ENCODE measurements at regions not wholly inside any gene's neighbourhood (a gene's known extent, or its start where the extent isn't known, plus 50 kb on each side); places are given as distances from the start of the nearest gene placed in this dataset.

DNA sequence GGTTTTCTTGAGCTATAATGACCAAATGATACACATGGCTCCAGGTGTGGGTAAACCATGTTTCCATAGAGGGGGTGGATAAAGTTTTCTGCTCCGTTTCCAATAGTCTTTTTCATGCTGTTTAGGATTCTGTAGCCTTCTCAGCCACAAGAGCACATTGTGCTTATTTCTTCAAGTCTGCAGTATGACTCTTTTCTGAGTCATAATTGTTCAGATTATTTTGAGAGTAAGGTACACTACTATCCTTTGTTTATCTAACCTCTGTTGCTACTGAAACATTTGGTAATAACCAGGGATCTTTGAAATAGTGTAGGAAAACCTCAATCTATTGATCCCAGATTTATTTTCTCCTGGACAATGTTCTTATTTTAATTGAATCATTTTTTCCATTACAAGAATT, 247.9 kb upstream of the BMP2 start:
- H3K18ac ChIP-seq (ENCODE audit: extremely low read depth, low read length) = no peak overlapping the region
- 84% methylated on average over 1 of the region's 1 CpG; no CpG with 5 or more reads in 1 of the 2 experiments for WGBS, 2 experiments (ENCODE audit: extremely low coverage in 1 of 2, insufficient coverage in 1 of 2, insufficient read length in 1 of 2, insufficient replicate concordance in 2 of 2, low coverage in 1 of 2, low lambda C conversion rate in 2 of 2, missing lambda C conversion rate in 1 of 2)
- no peak overlapping the region for H3K27ac ChIP-seq (ENCODE audit: low read depth, low read length)
- H3K79me1 ChIP-seq (ENCODE audit: low read depth, low read length) = no peaks in the 10 kb centered on the region
- no peak overlapping the region for H2BK20ac ChIP-seq (ENCODE audit: low read length)
- H3K27me3 ChIP-seq (replicated peaks in 1 of 4; ENCODE audit: control insufficient read depth in 3 of 4, extremely low read depth in 1 of 4, insufficient read depth in 3 of 4, low read length in 3 of 4) = peaks cover 0 to 1% (median 0%) of the 10 kb centered on the region in 4 experiments; a peak in 1 of 7 replicates
- H3K9me3 ChIP-seq (ENCODE audit: insufficient read depth in 2 of 2, low read depth in 1 of 2, low read length in 1 of 2) = no peaks in the 10 kb centered on the region
- no peak overlapping the region for H2BK15ac ChIP-seq (ENCODE audit: low read length)
- no peaks in the 10 kb centered on the region for H4K20me1 ChIP-seq (replicated peaks in 1 of 2; ENCODE audit: control insufficient read depth in 1 of 2, insufficient read depth in 2 of 2, low read length in 2 of 2)
- H3K36me3 ChIP-seq (ENCODE audit: control insufficient read depth in 2 of 4, insufficient read depth in 4 of 4, low read length in 3 of 4) = no peaks in the 10 kb centered on the region
- H2BK120ac ChIP-seq (replicated peaks; ENCODE audit: low read depth, low read length) = no peak overlapping the region
- ChIA-PET POLR2A (ENCODE audit: partially characterized antibody) (no interaction called here), CTCF (ENCODE audit: partially characterized antibody) (no interaction called here)
- H3K4me3 ChIP-seq (ENCODE audit: extremely low read depth in 1 of 4, insufficient read depth in 2 of 4, low read depth in 3 of 4, low read length in 4 of 4) = no peak overlapping the region
- no peak overlapping the region for H2AK5ac ChIP-seq (ENCODE audit: low read depth, low read length)
- TF ChIP-seq NRF1 (IDR thresholded peaks at IDR 0.05; ENCODE audit: low read depth, low read length) = no peak
- no peak for TF ChIP-seq SUZ12 (IDR thresholded peaks at IDR 0.05; ENCODE audit: low read length)
- no peak for TF ChIP-seq CBX8 (IDR thresholded peaks at IDR 0.05; ENCODE audit: borderline replicate concordance, low read depth, low read length)
- TF ChIP-seq POLR2A (IDR thresholded peaks at IDR 0.05; ENCODE audit: control extremely low read depth in 1 of 2, low read depth in 2 of 2, low read length in 2 of 2) = no peak
- TF ChIP-seq ASH2L (IDR thresholded peaks at IDR 0.05; ENCODE audit: low read length) = no peak
- no peak for TF ChIP-seq KDM5A (IDR thresholded peaks at IDR 0.05; ENCODE audit: low read length)
- TF ChIP-seq POU5F1 (IDR thresholded peaks at IDR 0.05; ENCODE audit: low read depth, low read length) = no peak
- no peak for TF ChIP-seq EGR1 (IDR thresholded peaks at IDR 0.05; ENCODE audit: borderline replicate concordance, low read depth, low read length)
- TF ChIP-seq NANOG (IDR thresholded peaks at IDR 0.05; ENCODE audit: insufficient read depth, low read depth, low read length, poor library complexity, severe bottlenecking) = no peak
- TF ChIP-seq SP4 (IDR thresholded peaks at IDR 0.05; ENCODE audit: low read length) = no peak
- no peak for TF ChIP-seq RAD21 (IDR thresholded peaks at IDR 0.05 in 1 of 2, conservative IDR thresholded peaks at IDR 0.05 in 1 of 2; ENCODE audit: low read depth in 2 of 2, low read length in 2 of 2)
- FAIRE-seq = no peak
- H3K56ac ChIP-seq (replicated peaks; ENCODE audit: insufficient read length, low read depth, low read length) = no peak overlapping the region
- no peaks in the 10 kb centered on the region for H3K79me2 ChIP-seq (ENCODE audit: control insufficient read depth in 1 of 2, insufficient read depth in 2 of 2, low read length in 2 of 2)
- H3K9ac ChIP-seq (replicated peaks in 1 of 4; ENCODE audit: extremely low read depth in 1 of 4, low read depth in 3 of 4, low read length in 3 of 4) = no peak overlapping the region
- no peak overlapping the region for H3K4ac ChIP-seq (replicated peaks; ENCODE audit: insufficient read length, low read depth, low read length)
- no peak overlapping the region for H3K4me2 ChIP-seq (ENCODE audit: insufficient read depth in 1 of 2, low read depth in 2 of 2, low read length in 2 of 2)
- no peak overlapping the region for H3K14ac ChIP-seq (ENCODE audit: insufficient read length)
- H2BK12ac ChIP-seq (ENCODE audit: low read depth, low read length) = no peak overlapping the region
- no peaks in the 10 kb centered on the region for H3K23me2 ChIP-seq (ENCODE audit: low read depth, low read length)
- H2AFZ ChIP-seq (ENCODE audit: low read length) = no peak overlapping the region
- H4K91ac ChIP-seq (replicated peaks; ENCODE audit: insufficient read length, low read length) = no peak overlapping the region
- H3K23ac ChIP-seq (ENCODE audit: insufficient read length) = no peak overlapping the region
- DNase-seq (ENCODE audit: low read depth in 1 of 2, low spot score in 2 of 2) = no peak
- H4K8ac ChIP-seq (ENCODE audit: extremely low read depth, insufficient read depth, low read length) = no peak overlapping the region
- no peak overlapping the region for H2BK5ac ChIP-seq (ENCODE audit: low read depth, low read length)
- no peaks in the 10 kb centered on the region for H3K4me1 ChIP-seq (replicated peaks in 1 of 4; ENCODE audit: control insufficient read depth in 3 of 4, insufficient read depth in 4 of 4, low read length in 3 of 4)
- no peak overlapping the region for H4K5ac ChIP-seq (ENCODE audit: insufficient read length, low read depth, low read length)
